ENCODE measurements at regions not wholly inside any gene's neighbourhood (a gene's known extent, or its start where the extent isn't known, plus 50 kb on each side); places are given as distances from the start of the nearest gene placed in this dataset.

DNA sequence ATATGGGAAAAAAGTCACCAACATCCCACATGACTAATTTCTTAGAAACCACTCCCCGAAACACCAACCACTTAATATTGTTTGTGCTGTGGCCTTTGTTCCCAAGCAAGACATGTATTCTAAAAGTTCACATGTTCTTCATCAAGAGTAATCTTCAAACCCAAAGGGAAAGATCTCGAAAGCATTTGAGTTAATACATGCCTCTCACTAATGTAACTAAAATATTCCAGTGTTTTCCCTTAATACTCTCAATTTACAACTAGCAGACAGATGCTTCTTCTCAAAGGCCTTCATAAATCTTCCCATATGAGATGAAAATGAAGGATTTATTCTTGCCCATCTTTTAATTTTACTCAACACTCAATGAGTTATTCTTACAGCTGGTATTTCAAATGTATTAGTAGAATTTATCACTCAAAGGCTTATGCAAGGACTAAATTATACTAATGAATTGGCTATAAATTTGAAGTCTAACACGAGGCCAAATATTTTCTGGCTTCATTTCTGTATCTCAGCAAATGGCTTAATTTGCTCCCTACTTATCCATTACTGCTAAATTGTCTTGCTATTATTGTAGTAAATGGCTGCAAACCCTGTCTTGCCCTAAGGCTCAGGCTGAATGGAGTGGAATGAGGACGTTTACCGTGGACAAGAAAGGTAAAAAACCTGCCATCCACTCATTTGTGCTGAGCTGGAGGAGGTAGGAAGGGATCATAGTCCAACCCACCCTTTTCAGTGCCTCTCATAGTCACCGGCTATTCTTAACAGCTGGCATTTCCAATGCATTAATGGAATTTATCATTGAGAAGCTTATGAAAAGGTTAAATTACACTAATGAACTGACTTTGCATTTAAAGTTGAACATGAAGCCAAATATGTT lies 474.4 kb downstream of the RASEF start:
- TF ChIP-seq CTCF (conservative IDR thresholded peaks at IDR 0.05; ENCODE audit: low read length) (no peak), EZH2phosphoT487 (IDR thresholded peaks at IDR 0.05; ENCODE audit: borderline replicate concordance) (no peak)

Measured in Loucy (cell line).